ACHN (cell line): ENCODE measurements at regions not wholly inside any gene's neighbourhood (a gene's known extent, or its start where the extent isn't known, plus 50 kb on each side); places are given as distances from the start of the nearest gene placed in this dataset.

Source experiments
- DNase-seq: peaks from one replicate; pipeline ENCODE4 v3.0.0-alpha.2; 2015
- in situ Hi-C: cut with HindIII; loops from 2 replicates; pipeline ENCODE4 v1.10.0; 2017; ENCODE audit warnings: low sequenced_read_pairs, low pct_ligation_motif_present, low pct_unique_long_range_greater_than_20kb

DNA sequence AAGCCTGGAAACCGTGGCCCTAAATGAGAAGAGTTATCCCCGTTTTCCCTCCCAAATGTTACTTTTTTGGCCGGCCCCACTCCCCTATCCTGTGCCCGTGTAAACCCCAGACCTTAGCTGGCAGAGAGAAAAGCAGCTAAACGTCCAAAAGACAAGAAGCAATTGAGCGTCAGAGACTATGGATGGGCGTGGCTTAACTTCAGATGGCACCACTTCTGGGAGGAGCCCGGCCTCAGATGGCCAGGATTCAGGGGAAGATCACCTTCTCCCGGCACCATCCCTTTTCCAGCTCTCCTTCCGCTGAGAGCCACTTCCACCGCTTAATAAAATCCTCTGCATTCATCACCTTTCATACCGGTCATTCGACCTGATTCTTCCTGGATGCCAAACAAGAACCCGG, 350.1 kb upstream of the PCDH7 start:
- in situ Hi-C loops: no loop called here
- no peak for DNase-seq

DNA sequence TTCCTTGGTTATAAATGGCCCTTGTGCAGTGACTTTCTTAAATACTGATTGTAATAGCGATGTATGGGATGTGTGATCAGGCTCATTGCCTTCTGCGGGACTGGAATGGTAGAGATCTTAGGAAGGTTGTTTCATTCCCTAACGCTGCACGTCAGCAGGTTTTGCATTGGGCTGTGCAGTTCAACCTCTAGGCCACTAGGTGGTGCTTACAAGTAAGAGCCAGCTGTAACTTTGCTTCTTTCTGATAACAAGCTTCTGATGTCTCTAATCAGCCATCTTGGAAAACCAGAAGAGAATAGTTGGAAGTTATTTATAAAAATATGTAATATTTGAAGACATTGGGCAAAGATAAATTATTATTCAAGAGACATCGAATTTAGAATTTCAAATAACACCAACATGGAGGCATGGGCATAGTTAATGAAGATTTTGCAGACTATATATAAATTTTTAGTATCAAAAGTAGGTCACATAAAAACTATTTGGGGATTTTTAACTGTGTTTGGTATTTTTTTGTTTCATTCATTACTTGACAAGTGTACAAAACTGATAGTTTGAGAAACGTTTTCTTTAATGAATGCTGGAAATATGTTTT, 339.7 kb upstream of the PCDH7 start:
- in situ Hi-C loops: no loop called here
- peak; percentile 75 for DNase-seq

DNA sequence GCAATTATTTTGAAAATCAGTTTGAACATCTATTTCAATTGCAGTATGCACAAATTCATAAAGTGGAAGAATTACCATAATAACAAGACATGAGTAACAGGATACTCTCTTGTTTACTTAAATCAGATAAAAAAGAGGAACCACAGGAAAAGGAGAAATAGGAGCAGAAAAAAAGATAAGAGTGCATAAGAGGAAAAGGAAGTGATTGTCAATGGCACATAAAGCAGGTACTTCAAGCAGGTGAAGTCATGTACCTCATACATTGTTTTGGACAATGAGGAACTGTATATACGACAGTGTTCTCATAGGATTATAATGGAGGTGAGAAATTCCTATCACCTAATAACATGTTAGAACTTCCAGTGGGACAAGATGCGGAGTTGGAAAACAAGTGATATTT, 334.5 kb upstream of the PCDH7 start:
- DNase-seq: no peak
- in situ Hi-C loops: no loop called here

DNA sequence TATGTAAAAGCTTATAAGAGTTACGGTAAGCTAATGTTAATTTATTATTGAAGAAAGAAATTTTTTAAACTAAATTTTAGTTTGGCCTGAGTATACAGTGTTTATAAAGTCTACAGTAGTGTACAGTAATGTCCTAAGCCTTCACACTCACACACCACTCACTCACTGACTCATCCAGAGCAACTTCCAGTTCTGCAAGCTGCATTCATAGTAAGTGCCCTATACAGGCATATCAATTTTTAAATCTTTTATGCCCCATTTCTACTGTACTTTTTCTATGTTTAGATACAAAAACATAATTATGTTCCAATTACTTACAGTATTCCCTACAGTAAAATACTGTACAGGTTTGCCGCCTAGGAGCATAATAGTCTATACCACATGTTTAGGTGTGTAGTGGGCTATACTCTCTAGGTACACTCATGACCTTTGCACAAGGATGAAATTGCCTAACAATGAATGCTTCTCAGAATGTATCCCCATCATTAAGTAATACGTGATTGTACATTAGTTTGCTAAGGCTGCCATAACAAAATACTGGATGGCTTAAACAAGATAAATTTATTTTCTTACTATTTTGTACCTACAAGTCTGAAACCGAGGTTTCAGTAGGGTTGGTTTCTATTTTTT, 333.8 kb upstream of the PCDH7 start:
- no peak for DNase-seq
- in situ Hi-C loops: no loop called here

DNA sequence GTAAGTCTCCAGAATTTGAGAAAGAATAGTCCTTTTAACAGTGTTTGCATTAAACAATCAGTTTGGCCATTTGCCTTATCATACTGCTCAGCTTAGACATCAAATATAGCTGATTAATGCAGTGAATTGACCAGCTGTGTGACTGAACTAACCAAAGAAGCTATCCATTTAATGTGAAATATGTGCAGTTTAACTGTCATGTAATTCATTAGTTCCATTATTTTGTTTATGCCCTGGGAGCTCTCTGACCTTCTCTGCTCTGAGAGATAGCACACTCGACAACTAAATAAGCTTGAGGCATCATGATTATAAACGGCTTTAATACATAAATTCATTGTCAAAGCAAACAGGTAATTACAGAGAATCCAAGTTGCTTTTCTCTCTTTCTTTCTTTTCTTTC, 324.3 kb upstream of the PCDH7 start:
- DNase-seq: no peak
- in situ Hi-C loops: no loop called here

DNA sequence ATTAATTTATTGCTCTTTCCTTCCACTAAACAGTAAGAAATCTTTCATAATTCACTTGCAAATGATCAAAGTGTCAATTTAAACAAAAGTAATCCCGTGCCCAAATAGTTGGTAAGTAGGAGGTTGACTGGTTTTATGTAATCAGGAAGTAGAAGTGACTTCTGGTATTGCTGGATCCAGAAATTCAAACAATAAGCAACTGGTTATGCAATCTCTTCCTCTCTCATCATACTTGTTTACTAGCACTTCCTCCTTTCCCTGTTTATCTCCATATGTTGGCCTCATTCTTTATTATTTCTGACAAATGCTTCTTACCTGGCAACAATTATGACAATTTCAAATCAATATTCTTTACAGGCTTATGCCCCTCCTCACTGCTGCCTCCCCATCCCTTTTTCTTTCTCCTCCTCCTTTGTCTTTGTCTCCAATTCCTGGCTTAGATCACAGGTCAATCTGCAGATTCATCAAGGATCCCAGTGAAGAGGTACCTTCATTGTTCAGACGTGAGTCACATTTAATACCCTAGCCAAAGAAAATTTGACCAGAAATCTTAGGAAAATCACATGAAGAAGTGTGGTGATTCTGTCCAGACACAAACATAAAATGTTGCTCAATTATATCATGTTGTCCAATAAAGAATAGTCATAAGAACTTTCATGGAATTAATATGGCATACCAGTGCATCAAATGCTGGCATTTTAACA, 323.2 kb upstream of the PCDH7 start:
- in situ Hi-C loops: no loop called here
- no peak for DNase-seq

DNA sequence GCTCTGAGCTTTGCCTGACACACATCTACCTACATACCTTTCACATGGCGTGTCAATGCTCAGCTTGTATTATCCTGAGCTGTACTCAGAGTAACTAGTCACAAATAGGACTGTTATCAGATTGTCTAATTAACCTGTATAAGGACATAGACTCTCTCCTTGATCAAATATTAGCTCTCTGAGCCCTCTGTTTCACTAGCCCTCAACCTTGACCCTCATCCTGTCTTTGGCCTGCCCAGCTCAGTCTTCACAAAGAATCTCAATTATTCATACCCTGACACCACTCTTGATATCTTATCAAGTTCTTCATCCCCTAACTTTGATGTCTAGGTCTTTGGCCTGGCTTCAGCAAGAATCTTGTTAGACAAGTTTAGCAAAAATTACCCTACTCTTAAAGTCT, 320.7 kb upstream of the PCDH7 start:
- DNase-seq: no peak
- in situ Hi-C loops: no loop called here

DNA sequence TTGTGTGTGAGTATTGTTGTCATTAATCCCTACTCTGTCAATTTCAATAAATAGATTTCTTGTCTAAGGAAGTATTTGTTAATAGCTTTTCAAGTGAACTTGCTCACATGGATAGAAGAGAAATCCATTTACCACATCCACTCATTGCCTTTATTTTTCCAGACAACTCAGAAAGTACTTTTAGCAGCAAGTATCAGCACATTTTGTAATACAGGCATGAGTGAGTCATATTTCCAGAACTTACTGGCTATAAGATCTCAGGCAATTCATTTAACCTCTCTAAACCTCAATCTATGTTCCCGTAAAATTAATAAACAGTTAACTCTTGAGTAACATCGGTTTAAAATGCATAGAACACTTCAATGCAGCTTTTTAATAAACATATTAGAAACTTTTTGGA, 317.9 kb upstream of the PCDH7 start:
- in situ Hi-C loops: no loop called here
- no peak for DNase-seq

DNA sequence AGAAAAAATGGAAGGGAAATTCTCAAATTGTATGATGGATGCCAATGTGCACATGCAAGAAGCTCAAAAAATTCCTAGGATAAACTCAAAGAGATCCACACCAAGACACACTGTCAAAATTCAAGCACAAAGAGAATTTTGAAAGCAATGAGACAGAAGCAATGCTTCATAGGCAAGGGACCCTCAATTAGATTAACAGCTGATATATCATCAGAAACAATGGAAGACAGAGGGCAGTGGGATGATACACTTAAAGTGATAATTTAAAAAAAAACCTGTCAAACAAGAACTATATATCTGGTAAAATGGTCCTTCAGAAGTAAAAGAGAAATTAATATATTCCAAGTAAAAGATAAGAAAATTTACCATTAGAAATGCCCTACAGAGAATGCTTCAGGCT, 306.3 kb upstream of the PCDH7 start:
- DNase-seq: no peak
- in situ Hi-C loops: no loop called here

DNA sequence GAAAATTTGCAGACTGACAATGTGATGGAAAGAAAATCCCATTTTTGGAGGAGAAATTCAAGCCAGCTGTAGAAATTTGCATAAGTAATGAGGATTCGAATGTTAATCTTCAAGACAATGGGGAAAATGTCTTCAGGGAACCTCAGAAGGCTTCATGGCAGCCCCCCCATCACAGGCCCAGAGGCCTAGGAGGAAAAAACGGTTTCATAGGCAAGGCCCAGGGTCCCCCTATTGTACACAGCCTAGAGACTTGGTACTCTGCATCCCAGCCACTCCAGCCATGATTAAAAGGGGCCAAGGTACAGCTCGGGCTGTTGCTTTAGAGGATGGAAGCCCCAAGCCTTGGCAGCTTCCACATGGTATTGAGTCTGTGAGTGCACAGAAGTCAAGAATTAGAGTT, 303.6 kb upstream of the PCDH7 start:
- DNase-seq: no peak
- in situ Hi-C loops: no loop called here

DNA sequence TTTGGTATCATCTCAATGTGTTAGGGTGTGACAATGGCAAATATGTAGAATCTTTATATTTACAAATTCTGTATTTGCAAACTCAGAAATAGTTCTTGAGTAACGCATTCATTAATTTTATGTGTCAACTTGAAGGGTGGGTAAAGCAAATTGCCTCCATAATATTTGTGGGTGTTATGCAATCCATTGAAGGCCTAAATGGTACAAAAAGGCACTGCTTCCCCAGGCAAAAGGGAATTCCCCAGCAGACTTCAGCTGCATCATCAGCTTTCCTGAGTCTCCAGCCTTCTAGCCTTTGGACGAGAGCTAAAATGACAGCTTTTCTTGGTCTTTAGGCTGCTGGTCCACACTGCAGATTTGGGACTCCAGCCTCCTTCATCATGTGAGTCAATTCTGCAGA, 292.2 kb upstream of the PCDH7 start:
- DNase-seq: no peak
- in situ Hi-C loops: no loop called here

DNA sequence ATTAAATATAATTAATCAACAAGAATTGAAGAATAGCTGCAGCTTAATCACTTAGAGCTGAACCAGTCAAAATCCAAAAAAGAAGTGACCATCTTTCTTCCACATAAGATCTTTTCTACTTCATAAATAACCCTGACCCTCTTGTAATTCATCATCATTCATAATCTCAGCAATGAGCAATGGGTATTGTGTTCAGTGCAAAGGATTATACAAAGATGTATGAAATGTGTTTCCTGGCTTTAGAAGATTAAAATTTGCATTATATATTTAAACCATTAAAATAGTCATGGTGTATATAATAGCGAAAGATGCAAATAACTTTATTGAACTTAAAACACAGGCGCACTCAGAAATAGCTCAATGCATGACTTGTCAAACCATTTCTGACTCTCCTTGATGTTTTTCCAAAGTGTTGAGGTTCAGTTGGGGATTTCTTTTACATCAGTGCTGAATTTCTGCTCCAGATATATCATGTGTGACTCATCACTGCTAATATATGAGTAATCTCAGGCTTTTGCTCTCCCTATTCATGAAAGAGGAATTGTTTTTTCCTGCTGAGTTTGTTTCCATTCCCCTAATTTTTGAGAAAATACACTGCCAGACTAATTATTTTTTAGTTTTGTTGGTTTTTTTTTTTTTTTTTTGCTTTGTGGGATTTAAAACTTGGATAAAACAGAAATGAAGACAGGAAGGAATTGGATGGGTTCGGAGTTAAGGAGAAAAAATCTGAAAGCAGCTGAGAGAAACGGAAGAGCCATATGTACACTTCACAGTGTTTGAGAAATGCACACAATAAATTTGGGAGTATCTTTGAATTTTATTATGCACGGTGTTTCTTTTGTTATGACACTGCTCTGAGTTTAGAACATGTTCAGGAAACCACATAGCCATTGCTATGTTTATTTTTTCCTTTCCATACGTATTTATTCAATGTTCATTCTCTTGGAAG, 290.1 kb upstream of the PCDH7 start:
- DNase-seq: no peak
- in situ Hi-C loops: no loop called here

DNA sequence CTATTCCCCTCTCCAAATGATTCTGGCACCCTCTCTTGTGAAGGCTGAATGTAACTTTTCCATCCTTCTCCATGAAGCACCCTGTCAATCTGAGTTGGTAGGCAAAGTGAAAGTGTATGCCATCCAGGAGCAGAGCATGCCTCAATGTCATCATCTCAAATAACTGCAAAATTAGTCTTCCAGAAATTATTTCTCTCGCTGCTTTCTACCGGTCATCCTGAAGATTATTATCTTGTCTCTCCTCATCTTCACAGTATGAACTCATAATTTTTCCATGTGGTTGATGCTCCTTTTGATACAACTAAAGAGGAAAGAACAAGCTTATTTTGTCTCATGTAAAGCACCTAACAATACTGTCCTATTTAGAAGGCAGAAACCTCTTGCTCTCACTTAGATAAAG, 285.5 kb upstream of the PCDH7 start:
- in situ Hi-C loops: no loop called here
- DNase-seq: no peak

DNA sequence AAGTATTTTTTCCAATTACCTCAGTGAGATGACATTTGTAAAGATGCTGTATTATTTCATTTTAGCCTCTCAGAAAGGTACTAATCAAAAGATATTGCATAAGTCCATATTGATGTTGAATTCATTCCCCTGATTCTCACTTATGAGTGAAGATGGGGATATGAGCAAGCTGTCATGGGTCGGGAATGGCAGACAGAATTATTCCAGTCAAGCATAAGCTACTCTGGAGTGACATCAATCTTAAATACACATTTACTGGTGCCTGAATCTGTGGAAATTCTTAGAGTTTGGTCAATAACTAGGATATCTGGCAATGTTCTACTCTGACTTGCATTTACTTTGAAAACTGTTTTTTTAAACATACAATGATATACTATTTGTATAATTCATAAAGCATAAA, 283.8 kb upstream of the PCDH7 start:
- DNase-seq: no peak
- in situ Hi-C loops: no loop called here

DNA sequence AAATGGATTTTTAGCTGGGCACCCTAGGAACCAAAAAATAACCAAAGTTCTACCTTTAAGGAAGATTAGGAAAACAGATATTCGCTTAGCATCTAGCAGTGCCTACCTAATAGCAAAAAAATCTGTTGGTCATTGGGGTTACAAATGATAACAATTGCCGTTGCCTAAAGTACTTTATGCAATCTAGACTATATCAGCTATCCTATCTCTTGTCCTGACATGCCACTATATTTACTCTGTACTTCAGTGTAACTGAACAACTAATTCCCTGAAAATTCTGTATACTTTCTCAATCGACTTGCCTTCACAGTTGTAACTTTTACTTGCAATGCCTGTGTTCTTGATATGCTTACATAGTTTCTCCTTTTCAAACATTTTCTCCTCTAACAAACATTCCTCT, 282.9 kb upstream of the PCDH7 start:
- in situ Hi-C loops: no loop called here
- DNase-seq: no peak

DNA sequence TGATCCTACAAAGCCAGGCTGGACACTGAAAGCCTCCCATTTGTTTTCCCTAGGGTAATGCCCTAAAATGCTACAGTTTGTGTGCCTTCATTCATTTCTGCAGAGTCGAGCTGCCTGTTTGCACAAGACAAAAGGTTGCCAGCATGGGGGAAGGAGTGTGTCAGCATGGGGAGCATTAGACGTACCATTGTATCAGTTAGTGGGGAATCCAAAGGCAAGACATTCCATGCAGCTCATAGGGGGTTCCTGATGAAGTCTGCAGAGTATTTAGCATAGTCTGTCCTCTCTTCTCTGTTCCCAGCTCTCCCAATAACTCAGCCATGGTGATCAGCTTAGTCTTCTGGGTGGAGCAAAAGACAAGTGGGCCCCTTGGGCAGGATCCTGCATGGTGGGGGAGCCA, 276.9 kb upstream of the PCDH7 start:
- in situ Hi-C loops: no loop called here
- DNase-seq: no peak

DNA sequence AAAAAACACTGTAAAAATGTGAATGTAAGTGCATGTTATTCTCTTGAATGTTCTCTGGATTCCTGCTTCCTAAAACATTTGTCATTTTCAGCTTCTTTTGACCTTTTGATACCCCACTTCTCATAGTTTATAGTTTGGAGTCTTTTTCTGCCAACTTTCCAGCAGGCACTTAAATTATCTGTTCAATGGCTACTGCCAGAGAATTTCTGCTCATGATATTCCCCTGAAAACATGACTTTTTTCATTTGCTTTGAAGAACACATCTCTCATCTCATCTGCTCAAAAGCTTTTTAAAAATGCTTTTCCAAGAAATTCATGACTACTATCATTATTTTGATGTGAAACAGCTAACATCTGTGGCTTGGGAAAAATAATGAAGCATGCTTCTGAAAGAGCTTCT, 269.7 kb upstream of the PCDH7 start:
- in situ Hi-C loops: no loop called here
- DNase-seq: no peak

DNA sequence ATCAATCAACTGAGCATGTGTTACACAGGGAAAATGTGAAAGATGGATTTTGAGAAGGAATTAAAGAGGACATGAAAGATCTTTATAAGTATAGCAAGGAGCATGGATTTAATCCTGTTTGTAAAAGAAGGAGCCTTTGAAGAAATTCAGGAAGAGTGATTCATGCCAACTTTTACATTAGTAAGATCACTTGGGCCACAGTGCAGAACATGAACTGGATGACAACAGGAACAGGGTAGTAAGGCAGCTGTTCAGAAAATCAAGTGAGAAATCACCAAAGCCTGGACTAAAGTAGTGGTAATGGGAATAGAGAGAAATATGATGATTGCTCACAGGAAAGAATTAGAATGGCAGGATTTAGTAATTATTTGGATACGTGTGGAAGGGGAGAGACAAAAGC, 265.7 kb upstream of the PCDH7 start:
- in situ Hi-C loops: no loop called here
- DNase-seq: no peak

DNA sequence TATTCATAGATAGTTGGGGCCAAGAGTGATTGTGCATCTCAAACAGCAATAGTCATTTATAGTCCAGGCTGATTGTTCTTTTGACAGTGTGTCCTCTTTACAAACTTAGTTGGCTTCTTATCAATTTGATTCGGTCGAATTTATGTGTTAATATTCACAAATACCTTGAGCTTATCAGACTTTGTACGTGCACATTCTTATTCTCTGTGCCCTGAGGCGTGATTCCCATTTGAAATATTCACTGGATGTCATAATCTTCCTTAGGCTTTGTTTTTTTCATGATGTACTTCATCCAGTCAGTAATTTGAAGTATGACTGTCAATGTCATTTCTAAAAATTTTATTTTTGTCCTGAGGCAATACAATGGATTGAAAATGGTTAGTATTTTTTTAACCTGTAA, 263.5 kb upstream of the PCDH7 start:
- no peak for DNase-seq
- in situ Hi-C loops: no loop called here
